D341Med (cell line): ENCODE measurements at regions not wholly inside any gene's neighbourhood (a gene's known extent, or its start where the extent isn't known, plus 50 kb on each side); places are given as distances from the start of the nearest gene placed in this dataset.
A peak's percentile ranks its signal among the peaks of the same experiment; 100 is the strongest.
"Not testable (repeated sequence)": the region's sequence is repeated elsewhere in the genome, so short reads cannot be mapped to it uniquely, and the experiment has no call there.

Experiments used
- DNase-seq: peaks from one replicate; pipeline ENCODE4 v3.0.0; 2012; ENCODE audit warnings: low spot score

DNA sequence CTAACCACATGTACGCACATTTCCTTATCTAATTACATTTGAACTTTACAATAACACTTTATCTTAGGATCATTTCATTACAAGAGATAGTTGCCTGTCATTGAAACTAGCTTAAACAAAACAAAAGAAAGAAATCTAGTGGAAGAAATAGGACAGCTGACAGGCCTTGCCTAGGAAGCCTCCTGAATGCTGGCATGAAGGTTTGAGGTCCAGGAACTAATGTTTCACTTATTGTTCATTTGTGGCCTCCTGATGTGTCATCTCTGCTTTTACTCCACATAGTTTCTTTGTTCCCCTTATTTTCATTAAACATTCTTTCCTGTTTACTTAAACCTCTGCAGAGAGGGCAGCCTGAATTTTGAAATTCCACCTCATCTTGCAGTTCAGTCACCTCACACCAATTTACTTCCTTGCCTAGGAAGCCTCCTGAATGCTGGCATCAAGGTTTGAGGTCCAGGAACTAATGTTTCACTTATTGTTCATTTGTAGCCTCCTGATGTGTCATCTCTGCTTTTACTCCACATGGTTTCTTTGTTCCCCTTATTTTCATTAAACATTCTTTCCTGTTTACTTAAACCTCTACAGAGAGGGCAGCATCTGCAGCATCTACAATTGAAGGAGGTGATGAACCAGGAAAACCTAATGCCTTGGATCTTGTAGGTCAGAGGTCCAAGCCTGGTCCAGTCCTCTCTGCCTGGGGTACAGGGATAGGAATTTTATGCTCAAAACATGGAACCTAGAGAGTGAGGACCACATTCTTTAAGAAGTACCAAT is 319.2 kb downstream of the SPATA31A1 start:
- DNase-seq, result not testable (repeated sequence)

DNA sequence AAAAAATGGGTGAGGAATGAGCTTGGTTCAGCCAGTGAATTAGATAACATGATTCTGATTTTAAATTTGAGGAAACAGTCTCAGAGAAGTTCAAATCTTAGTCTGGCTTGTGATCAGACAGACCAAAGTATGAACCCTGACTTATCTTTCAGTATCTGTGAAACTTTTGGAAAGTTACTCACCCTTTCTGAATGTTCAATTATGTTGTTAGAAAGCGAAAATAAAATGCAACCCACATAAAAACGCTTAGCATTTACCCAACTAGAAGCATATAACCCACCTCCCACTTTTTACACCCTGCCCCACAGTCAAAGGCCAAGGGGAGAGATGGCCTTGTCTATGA is 319.7 kb downstream of the SPATA31A1 start:
- DNase-seq, result not testable (repeated sequence)

DNA sequence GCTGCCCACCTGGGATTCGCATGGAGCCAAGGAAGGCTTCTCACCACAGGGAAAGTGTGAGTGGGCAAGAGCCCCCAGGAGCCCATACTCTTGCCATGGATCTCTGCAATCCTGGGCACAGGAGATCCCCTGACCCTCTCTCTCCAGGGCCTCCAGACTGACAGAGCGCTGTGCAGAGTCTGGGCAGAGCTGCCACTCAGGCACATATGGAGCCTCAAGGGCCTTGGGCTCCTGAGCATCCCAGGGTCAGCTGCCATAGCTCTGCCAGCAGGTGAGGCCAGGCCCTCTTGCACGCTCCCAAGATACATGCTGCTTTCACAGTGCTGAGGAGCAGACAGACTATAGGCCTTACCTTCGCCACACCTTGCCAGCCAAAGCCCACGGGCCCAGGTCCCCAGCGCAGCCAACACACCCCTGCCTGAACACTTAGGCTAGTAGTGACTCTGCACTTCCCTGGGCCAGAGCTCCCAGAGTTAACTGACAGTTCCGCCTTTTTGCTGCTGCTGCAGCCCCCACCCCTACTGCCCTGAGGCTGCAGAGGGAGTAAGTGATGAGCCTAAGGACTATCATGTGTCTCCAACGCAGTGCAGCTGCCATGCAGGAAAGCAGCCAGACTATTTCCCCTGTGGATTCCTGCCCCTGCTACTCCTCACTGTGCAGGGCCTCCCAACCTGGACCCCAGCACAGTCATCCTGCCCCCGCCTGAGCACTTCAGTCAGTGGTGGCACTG is 323.2 kb downstream of the SPATA31A1 start:
- DNase-seq, result not testable (repeated sequence)

DNA sequence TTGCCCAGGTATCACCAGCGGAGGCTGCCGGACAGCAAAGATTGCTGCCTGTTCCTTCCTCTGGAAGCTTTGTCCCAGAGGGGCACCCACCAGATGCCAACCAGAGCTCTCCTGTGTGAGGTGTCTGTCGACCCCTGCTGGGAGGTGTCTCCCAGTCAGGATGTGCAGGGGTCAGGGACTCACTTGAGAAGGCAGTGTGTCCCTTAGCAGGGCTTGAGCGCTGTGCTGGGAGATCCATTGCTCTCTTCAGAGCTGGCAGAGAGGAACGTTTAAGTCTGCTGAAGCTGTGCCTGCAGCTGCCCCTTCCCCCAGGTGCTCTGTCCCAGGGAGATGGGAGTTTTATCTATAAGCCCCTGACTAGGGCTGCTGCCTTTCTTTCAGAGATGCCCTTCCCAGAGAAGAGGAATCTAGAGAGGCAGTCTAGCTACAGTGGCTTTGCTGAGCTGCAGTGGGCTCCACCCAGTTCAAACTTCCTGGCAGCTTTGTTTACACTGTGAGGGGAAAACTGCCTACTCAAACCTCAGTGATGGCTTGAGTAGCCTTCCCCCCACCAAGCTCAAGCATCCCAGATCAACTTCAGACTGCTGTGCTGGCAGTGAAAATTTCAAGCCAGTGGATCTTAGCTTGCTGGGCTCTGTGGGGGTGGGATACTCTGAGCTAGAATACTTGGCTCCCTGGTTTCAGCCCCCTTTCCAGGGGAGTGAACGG is 325.4 kb downstream of the SPATA31A1 start:
- not testable (repeated sequence) for DNase-seq

DNA sequence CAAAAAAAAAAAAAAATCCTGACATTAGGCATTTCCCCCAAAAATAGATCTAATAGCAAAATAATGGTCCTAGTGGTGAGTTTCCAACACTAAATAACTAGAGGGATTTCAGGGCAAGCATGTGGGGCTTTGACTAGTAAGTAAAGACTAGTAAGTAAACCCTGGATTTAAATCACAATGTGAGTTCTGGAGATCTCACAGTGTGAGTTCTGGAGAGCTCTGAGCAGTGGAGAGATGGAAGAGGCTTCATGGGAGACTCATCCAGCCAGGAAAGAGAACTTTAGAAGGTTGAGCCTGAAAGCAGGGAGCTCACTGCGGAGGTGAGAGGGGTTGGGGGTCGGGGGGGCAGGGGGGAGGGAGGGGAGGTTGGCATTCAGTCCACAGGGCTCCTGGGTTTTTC is 373.4 kb downstream of the SPATA31A1 start:
- DNase-seq, result not testable (repeated sequence)

DNA sequence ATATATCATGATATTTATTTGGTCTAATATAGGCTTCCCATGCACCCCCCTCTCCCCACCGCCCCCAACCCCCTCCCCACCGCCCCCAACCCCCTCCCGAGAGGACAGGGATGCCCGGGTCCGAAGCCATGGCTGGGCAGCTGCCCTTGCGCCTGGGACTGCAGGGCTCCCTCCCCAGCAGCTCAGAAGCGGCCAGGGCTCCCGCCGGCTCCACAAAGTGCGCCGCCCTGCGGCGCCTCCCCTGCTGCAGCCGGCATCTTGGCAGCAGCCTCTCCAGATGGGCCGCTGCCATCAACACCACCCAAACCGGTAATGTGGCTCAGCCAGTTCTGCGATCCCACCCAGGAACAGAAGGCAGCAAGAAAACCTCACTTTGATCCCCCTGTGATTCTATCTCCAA is 389.4 kb downstream of the SPATA31A1 start:
- DNase-seq, result not testable (repeated sequence)

DNA sequence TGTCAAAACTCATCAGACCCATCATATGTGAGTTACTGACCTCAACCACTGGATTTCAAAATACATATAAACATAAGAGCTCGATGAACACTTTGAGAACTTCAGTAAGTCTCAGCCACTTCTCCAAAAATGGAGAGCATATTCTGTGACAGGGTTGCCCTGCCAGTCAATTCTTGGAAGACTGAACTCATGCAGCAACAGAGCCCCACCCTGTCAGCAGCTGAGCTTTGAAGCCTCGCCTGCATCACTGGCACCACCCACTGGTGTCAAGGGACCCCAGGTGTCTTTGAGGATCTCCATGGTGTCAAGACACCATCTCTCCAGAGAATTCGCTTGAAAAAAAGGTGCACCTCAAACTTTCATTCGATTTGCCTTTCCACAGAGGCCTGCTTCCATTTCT is 420.1 kb downstream of the SPATA31A1 start:
- DNase-seq, result not testable (repeated sequence)

DNA sequence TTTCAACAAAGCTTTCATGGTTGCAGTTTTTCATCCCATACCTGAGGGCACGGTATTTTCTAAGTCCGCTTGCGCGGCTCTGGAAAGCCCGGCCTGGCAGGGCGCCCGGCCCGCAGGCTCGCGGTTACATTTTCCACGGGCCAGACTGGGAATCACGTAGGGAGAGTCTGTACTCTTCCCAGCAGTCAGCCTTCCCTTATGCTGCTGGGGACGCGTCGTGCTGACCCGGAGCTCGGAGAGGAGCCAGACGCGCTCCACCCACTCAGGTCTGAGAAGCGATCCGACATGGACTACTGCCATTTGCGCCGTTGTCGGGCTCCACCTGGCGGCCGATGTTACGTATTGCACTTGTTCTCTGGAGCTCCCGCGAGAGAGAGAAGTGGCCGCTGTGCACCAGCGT is 435.9 kb downstream of the SPATA31A1 start:
- not testable (repeated sequence) for DNase-seq

DNA sequence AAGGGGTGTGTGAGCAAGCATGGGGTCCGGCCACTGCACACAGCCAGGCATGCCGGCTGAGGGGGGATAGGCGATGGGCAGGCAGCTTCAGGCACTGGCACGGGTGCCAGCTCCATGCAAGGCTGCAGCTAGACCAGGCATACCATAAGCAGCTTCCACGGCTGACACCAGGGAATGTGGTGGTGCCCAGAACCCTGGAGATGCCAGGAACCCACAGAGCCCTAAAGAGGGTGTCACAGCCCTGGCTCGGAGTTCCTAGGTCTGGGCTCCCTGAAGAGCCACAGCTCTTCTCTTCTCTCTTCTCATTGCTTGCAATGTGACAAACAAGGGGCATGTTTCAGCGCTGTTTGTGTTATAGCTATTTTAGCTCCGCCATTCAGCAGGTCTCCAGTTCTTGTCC is 442.5 kb downstream of the SPATA31A1 start:
- DNase-seq, result not testable (repeated sequence)

DNA sequence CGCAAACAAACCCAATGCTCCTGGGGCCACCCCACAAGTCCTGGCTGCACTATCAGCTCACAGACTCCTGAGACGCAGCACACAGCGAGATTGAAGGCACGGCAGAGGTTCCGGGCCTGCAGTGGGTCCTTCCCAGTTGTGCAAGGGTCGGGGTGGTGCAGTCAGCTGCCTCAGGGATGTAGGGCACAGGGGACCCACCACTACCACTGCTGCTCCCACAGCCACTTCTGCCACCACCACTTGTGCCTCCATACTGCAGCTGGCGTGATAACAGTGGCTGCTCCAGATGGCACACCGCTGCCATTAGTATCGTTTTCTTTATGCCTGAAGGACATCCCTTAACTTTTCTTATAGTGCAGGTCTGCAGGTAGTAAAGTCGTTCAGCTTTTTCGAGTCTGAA is 443.8 kb downstream of the SPATA31A1 start:
- DNase-seq, result not testable (repeated sequence)

DNA sequence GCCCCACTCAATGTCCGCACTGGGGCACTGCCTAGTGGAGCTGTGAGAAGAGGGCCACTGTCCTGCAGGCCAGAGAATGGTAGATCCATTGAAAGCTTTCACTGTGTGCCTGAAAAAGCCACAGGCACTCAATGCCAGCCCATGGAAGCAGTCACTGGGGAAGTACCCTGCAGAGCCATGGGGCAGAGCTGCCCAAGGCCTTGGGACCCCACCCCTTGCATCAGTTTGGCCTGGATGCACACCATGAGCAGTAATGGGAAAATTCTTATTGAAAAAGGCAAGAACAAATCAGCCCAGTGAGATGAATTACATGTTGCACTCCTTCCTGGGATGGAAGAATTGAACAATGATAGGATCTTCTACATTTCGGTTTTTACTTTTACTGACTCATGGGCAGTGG is 447.1 kb downstream of the SPATA31A1 start:
- not testable (repeated sequence) for DNase-seq

DNA sequence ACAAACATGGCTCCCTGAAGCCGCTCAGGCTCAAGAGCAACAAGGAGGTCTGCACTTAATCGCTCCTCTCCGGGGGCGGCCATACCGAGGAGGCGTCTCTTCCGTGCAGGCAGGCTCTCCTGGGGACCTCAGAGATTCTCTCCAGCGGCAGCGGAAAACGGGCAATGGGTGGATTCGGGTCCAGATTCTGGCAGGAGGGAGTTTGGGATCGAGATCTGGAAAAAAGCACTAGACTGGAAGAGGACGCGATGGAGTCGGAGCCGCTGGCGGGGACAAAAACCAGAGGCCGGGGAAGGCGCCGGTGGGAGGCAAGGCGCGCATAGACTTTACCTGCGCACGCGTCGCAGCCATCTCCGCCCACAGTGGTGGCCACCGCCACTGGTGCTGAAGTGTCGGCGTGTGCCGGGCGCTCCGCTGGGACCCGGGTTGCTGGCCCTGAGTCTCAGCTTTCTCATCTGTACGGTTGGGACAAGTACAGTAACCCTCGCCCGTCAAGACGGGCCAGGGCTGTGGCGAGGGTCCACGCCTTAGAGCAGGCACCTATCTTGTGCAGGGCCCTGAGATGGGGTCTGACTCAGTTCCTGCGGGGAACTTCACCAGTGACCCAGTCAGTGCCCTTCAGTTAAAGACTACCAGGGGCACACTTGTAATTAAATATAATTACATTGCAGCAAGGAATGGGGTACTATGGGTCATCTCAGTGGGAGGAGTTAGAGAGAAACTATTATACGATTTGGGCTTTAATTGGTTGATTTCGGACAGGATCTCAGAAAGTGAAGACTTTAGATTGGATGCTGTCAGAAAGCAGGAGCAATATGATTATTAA is 454.1 kb downstream of the SPATA31A1 start:
- DNase-seq, result not testable (repeated sequence)

DNA sequence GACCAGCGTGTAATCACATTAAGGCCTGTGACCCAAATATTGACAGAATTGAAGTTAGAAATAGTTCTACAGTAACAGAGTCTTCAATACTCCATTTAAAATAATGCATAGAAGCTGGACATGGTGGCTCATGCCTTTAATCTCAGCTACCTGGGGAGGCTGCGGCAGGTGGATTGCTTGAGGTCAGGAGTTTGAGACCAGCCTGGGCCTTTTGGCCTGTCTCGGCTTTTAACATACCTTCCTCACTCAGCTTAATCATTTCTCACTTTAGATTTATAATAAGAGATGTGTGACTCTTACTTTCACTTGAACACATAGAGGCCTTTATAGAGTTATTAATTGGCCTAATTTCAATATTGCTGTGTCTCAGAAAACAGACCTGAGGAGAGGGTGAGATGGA is 454.9 kb downstream of the SPATA31A1 start:
- not testable (repeated sequence) for DNase-seq

DNA sequence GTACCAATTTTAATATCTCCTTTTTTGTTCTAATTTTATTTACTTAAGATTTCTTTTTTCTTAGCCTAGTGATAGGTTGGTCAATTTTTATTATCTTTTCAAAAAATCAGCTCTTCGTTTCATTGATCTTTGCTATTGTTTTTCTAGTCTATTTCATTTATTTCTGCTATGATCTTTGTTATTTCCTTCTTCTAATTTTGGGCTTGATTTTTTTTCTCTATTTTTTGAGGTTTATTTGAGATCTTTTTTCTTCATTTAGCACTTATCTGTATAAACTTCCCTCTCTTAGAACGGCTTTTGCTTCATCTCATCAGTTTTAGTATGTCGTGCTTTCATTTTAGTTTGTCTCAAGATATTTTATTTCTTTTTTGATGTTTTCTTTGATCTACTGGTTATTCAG is 456.1 kb downstream of the SPATA31A1 start:
- DNase-seq, result not testable (repeated sequence)

DNA sequence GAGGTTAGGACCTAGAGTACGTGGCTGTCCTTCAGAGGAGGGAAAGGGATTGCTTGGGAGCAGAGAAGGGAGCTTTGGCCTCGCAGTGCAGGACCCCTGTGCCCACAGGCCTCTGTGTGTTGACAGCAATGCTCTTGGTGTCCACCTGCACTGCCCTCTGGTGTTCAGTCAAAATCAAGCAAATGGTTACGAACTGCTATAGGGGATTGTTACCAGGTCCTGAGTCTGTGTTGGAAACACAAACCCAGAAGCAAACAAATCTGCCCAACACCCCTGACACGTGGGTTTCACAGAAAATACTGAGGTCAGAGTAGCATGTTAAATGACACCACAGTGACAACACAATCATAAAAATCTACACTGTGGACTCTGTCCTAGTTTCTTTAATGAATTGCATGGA is 473.0 kb downstream of the SPATA31A1 start:
- peak; percentile 12 for DNase-seq
